Peyer's patch (tissue), 4 donors: ENCODE measurements at regions not wholly inside any gene's neighbourhood (a gene's known extent, or its start where the extent isn't known, plus 50 kb on each side); places are given as distances from the start of the nearest gene placed in this dataset.

Experiments used
- CTCF ChIP-seq, 6 experiments: fragments of 450-650 bp in 4 of 6; fragments of 200-600 bp in 2 of 6; sonication (generic) in 1 of 6; IDR thresholded peaks; one replicate each; pipeline ENCODE4 v1.5.1; 2017 to 2019; ENCODE audit warnings: antibody characterized with exemption in 6 of 6, mild to moderate bottlenecking in 3 of 6, moderate library complexity in 1 of 6
- POLR2A ChIP-seq, 2 donors: fragments of 450-650 bp; IDR thresholded peaks; one replicate each; pipeline ENCODE4 v1.5.1; 2017; ENCODE audit warnings: antibody characterized with exemption in 2 of 2, mild to moderate bottlenecking in 2 of 2, moderate library complexity in 2 of 2

GRCh38 chr11:134678744-134679143 lies 266.7 kb upstream of the B3GAT1 start:
- no peak for TF ChIP-seq CTCF (IDR thresholded peaks at IDR 0.05)
- no peak for TF ChIP-seq POLR2A (IDR thresholded peaks at IDR 0.05)
